ENCODE measurements at regions not wholly inside any gene's neighbourhood (a gene's known extent, or its start where the extent isn't known, plus 50 kb on each side); places are given as distances from the start of the nearest gene placed in this dataset.

- peak; percentile 46 to 76 (median 62) for TF ChIP-seq CTCF (IDR thresholded peaks at IDR 0.05)
- TF ChIP-seq POLR2A (IDR thresholded peaks at IDR 0.05), result no peak
Measured at GRCh38 chr4:174156239-174156826, 127.1 kb downstream of the FBXO8 start.

Data from heart left ventricle (tissue), 13 donors.